Panc1 (cell line): ENCODE measurements at regions not wholly inside any gene's neighbourhood (a gene's known extent, or its start where the extent isn't known, plus 50 kb on each side); places are given as distances from the start of the nearest gene placed in this dataset.

ENCODE experiments used
- POLR2AphosphoS5 ChIP-seq: IDR thresholded peaks from 2 replicates; pipeline ENCODE4 v1.6.1; 2012; ENCODE audit warnings: mild to moderate bottlenecking, low read depth, low read length, moderate library complexity
- TF ChIP-seq, protein P1 (sequence below): fragments of 450-650 bp; IDR thresholded peaks from 2 replicates; pipeline ENCODE4 v1.5.1; 2017; ENCODE audit warnings: mild to moderate bottlenecking

GRCh38 chr9:78775696-78776295 lies 478.9 kb downstream of the PSAT1 start:
- TF ChIP-seq, protein P1, sequence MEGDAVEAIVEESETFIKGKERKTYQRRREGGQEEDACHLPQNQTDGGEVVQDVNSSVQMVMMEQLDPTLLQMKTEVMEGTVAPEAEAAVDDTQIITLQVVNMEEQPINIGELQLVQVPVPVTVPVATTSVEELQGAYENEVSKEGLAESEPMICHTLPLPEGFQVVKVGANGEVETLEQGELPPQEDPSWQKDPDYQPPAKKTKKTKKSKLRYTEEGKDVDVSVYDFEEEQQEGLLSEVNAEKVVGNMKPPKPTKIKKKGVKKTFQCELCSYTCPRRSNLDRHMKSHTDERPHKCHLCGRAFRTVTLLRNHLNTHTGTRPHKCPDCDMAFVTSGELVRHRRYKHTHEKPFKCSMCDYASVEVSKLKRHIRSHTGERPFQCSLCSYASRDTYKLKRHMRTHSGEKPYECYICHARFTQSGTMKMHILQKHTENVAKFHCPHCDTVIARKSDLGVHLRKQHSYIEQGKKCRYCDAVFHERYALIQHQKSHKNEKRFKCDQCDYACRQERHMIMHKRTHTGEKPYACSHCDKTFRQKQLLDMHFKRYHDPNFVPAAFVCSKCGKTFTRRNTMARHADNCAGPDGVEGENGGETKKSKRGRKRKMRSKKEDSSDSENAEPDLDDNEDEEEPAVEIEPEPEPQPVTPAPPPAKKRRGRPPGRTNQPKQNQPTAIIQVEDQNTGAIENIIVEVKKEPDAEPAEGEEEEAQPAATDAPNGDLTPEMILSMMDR, result no peak
- TF ChIP-seq POLR2AphosphoS5, result no peak
